SK-N-MC (cell line): ENCODE measurements at regions not wholly inside any gene's neighbourhood (a gene's known extent, or its start where the extent isn't known, plus 50 kb on each side); places are given as distances from the start of the nearest gene placed in this dataset.

ENCODE experiments used
- DNase-seq: peaks from one replicate; pipeline ENCODE4 v3.0.0-alpha.2; 2011; ENCODE audit warnings: low read depth, low spot score
- H3K27ac ChIP-seq: fragments of 200-600 bp; sonication (generic); 2 replicates; pipeline ENCODE4 v1.5.1; 2016; ENCODE audit warnings: mixed run types
- H3K36me3 ChIP-seq: fragments of 200-600 bp; sonication (generic); 2 replicates; pipeline ENCODE4 v1.6.1; 2017; ENCODE audit warnings: antibody characterized with exemption, low read length, mixed read lengths; ENCODE audit not compliant: insufficient read depth
- H3K4me3 ChIP-seq: fragments of 200-600 bp; sonication (generic); 2 replicates; pipeline ENCODE4 v1.5.1; 2016
- H3K9ac ChIP-seq: fragments of 200-600 bp; sonication (generic); 2 replicates; pipeline ENCODE4 v1.8.0; 2017; ENCODE audit warnings: mixed run types, mixed read lengths; ENCODE audit not compliant: insufficient read length
- H3K9me3 ChIP-seq: fragments of 200-600 bp; sonication (generic); 2 replicates; pipeline ENCODE4 v1.6.1; 2017; ENCODE audit warnings: low read depth, mild to moderate bottlenecking, antibody characterized with exemption, low read length, moderate library complexity, mixed read lengths
- EZH2 ChIP-seq: fragments of 200-600 bp; sonication (generic); IDR thresholded peaks from one replicate; pipeline ENCODE4 v1.6.1; 2017; ENCODE audit warnings: antibody characterized with exemption
- FOXP2 ChIP-seq: optimal IDR thresholded peaks from 2 replicates; pipeline ENCODE3; 2011; ENCODE audit warnings: mild to moderate bottlenecking, moderate library complexity; ENCODE audit not compliant: insufficient read depth; ENCODE audit errors: extremely low read length, control extremely low read depth
- POLR2AphosphoS5 ChIP-seq: IDR thresholded peaks from 2 replicates; pipeline ENCODE4 v1.6.1; 2012; ENCODE audit warnings: mild to moderate bottlenecking, low read depth, low read length, borderline replicate concordance

- TF ChIP-seq EZH2 (no peak), POLR2AphosphoS5 (no peak), FOXP2 (no peak)
- Histone ChIP-seq H3K27ac (no peak overlapping the region), H3K9me3 (no peaks in the 10 kb centered on the region), H3K4me3 (no peak overlapping the region), H3K9ac (no peak overlapping the region), H3K36me3 (no peaks in the 10 kb centered on the region)
- DNase-seq: no peak
These were observed 50.4 kb upstream of the ELOVL6 start for GRCh38 chr4:110248831-110249253.
